ENCODE measurements at regions not wholly inside any gene's neighbourhood (a gene's known extent, or its start where the extent isn't known, plus 50 kb on each side); places are given as distances from the start of the nearest gene placed in this dataset.

- no TSS peak for BruUV-seq (replicated peaks)
- Histone ChIP-seq H3K9ac (ENCODE audit: insufficient read depth in 1 of 2, low read depth in 2 of 2, low read length in 2 of 2) (peak overlapping the region in 1 of 2 experiments; percentile 60; a peak in 2 of 4 replicates), H3K27ac (ENCODE audit: extremely low read depth, low read depth, low read length) (peak overlapping the region; percentile 48; the same call in 1 of the 3 replicates), H3K79me2 (ENCODE audit: control insufficient read depth, insufficient read depth, low read length) (peaks cover 73% of the 10 kb centered on the region), H3K4me3 (0 out of 2 replicates have a peak overlapping the region, but pooled peaks have one; percentile 11), H3K27me3 (ENCODE audit: control insufficient read depth in 2 of 2, insufficient read depth in 2 of 2, low read length in 2 of 2) (no peaks in the 10 kb centered on the region), H3K4me1 (replicated peaks in 1 of 2; ENCODE audit: control insufficient read depth in 2 of 2, insufficient read depth in 2 of 2, low read length in 2 of 2) (no peaks in the 10 kb centered on the region; a peak in 1 of 5 replicates), H3K9me1 (ENCODE audit: control insufficient read depth, insufficient read depth, low read length) (no peaks in the 10 kb centered on the region), H2AFZ (ENCODE audit: low read depth, low read length) (peak overlapping the region; percentile 25; the same call in 1 of the 2 replicates), H3K9me3 (replicated peaks; ENCODE audit: control insufficient read depth, insufficient read depth, low read depth, low read length) (no peaks in the 10 kb centered on the region), H4K20me1 (replicated peaks; ENCODE audit: control insufficient read depth, insufficient read depth, low read length) (no peaks in the 10 kb centered on the region), H3K4me2 (ENCODE audit: insufficient read depth, low read length) (peak overlapping the region; percentile 53), H3K36me3 (ENCODE audit: control insufficient read depth, insufficient read depth, low read length) (no peaks in the 10 kb centered on the region)
- intact Hi-C loops (cut with micrococcal nuclease) (no loop called here), in situ Hi-C loops (cut with MboI) (no loop called here)
- peak; percentile 19 for FAIRE-seq
- TF ChIP-seq HEY1 (CRISPR knock-in tag; IDR thresholded peaks at IDR 0.05; ENCODE audit: borderline replicate concordance) (no peak), TCF3 (CRISPR knock-in tag; IDR thresholded peaks at IDR 0.05) (no peak), ZNF707 (CRISPR knock-in tag; conservative IDR thresholded peaks at IDR 0.05) (no peak), VEZF1 (CRISPR knock-in tag; IDR thresholded peaks at IDR 0.05) (no peak), NR2C1 (IDR thresholded peaks at IDR 0.05) (no peak), NR2C1 (tag; IDR thresholded peaks at IDR 0.05) (no peak), HLTF (IDR thresholded peaks at IDR 0.05) (no peak), MAFK (IDR thresholded peaks at IDR 0.05; ENCODE audit: low read length) (peak; percentile 96), RBM39 (optimal IDR thresholded peaks at IDR 0.05; ENCODE audit: low read depth, low read length) (no peak), ZC3H4 (CRISPR knock-in tag; IDR thresholded peaks at IDR 0.05; ENCODE audit: borderline replicate concordance) (no peak), C11orf30 (IDR thresholded peaks at IDR 0.05; ENCODE audit: low read depth) (peak; percentile 96), NFE2 (IDR thresholded peaks at IDR 0.05; ENCODE audit: low read depth) (peak; percentile 66), MAFG (tag; conservative IDR thresholded peaks at IDR 0.05) (peak; percentile 97), MAFF (IDR thresholded peaks at IDR 0.05; ENCODE audit: low read length) (peak; percentile 96), ZNF655 (CRISPR knock-in tag; IDR thresholded peaks at IDR 0.05) (no peak), JUND (IDR thresholded peaks at IDR 0.05; ENCODE audit: borderline replicate concordance, low read depth, low read length) (no peak), JUND (tag; IDR thresholded peaks at IDR 0.05; ENCODE audit: borderline replicate concordance, low read depth, low read length) (no peak), KLF16 (IDR thresholded peaks at IDR 0.05) (no peak), NFE2L1 (tag; IDR thresholded peaks at IDR 0.05; ENCODE audit: borderline replicate concordance, low read depth) (peak; percentile 31; the same call in 1 of the 2 replicates), ZNF316 (IDR thresholded peaks at IDR 0.05) (peak; percentile 99), SNAPC5 (CRISPR knock-in tag; IDR thresholded peaks at IDR 0.05) (no peak), SRSF1 (IDR thresholded peaks at IDR 0.05; ENCODE audit: low read depth, low read length) (no peak)
- peak; percentile 45 for ATAC-seq
- ChIA-PET CTCF (ENCODE audit: low intra/inter-chr PET ratio) (no interaction called here), POLR2A (no interaction called here)
- no peak for DNase-seq (ENCODE audit: extremely low read depth in 1 of 4, low spot score in 3 of 4)
- 0% methylated on average over 1 of the region's 1 CpG for WGBS (ENCODE audit: insufficient coverage, low coverage, missing lambda C conversion rate)
Measured at GRCh38 chr3:84307339-84307738, 651.5 kb upstream of the CADM2 start.

Data from K562 (cell line).